VCaP (cell line): ENCODE measurements at regions not wholly inside any gene's neighbourhood (a gene's known extent, or its start where the extent isn't known, plus 50 kb on each side); places are given as distances from the start of the nearest gene placed in this dataset.

ENCODE experiments used
- H3K27ac ChIP-seq: fragments of 450-650 bp; 2 replicates; pipeline ENCODE4 v1.5.1; 2017
- TF ChIP-seq, protein P1 (sequence below): fragments of 450-650 bp; conservative IDR thresholded peaks from 2 replicates; pipeline ENCODE4 v1.5.1; 2017; ENCODE audit warnings: mild to moderate bottlenecking, moderate library complexity

GRCh38 chr20:12605751-12606150 lies 403.0 kb upstream of the SPTLC3 start:
- no peak overlapping the region for H3K27ac ChIP-seq

GRCh38 chr20:12610871-12611270 lies 397.9 kb upstream of the SPTLC3 start:
- TF ChIP-seq, protein P1, sequence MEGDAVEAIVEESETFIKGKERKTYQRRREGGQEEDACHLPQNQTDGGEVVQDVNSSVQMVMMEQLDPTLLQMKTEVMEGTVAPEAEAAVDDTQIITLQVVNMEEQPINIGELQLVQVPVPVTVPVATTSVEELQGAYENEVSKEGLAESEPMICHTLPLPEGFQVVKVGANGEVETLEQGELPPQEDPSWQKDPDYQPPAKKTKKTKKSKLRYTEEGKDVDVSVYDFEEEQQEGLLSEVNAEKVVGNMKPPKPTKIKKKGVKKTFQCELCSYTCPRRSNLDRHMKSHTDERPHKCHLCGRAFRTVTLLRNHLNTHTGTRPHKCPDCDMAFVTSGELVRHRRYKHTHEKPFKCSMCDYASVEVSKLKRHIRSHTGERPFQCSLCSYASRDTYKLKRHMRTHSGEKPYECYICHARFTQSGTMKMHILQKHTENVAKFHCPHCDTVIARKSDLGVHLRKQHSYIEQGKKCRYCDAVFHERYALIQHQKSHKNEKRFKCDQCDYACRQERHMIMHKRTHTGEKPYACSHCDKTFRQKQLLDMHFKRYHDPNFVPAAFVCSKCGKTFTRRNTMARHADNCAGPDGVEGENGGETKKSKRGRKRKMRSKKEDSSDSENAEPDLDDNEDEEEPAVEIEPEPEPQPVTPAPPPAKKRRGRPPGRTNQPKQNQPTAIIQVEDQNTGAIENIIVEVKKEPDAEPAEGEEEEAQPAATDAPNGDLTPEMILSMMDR: no peak
- H3K27ac ChIP-seq: no peak overlapping the region

More at GRCh38 chr20:12605751-12606150, 403.0 kb upstream of the SPTLC3 start:
- TF ChIP-seq, protein P1: no peak

GRCh38 chr20:12614764-12615163 lies 394.0 kb upstream of the SPTLC3 start:
- no peak overlapping the region for H3K27ac ChIP-seq
- TF ChIP-seq, protein P1: no peak

GRCh38 chr20:12617076-12617475 lies 391.7 kb upstream of the SPTLC3 start:
- H3K27ac ChIP-seq: no peak overlapping the region
- TF ChIP-seq, protein P1: no peak

DNA sequence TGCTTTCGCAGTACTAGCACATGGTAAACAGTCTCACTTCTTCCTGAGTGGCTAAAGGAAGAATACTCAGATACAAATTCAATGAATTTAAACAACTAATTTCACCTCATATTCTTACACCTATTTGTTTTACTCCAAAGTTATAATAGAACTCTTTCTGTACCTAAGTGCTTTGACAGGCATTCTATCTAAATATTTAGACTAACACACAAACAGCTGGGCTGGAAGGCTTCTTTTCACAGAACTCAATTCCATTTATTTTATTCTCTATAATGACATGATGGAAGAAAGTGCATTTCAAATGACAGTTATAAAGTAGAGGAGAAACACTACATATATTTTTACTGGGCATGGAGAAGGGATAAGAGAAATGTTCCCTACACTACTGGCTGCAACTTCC lies 384.9 kb upstream of the SPTLC3 start:
- TF ChIP-seq, protein P1: no peak

DNA sequence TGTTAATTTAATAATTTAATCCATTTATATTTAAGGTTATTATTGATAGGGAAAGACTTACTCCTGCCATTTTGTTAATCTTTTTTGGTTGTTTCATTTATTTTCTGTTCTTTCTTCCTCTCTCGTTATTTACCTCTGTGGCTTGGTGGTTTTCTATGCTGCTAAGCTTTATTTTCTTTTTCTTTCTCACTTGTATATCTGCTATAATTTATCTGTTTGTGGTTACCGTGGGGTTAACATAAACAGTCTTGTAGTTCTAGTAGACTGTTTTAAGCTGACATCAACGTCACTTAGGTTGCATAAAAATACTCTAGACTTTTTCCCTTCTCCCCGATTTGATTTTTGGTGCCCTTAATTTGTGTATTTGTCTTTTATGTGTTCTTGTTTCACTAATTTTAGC lies 381.3 kb upstream of the SPTLC3 start:
- H3K27ac ChIP-seq: no peak overlapping the region
- TF ChIP-seq, protein P1: no peak

More for the DNA sequence above, 384.9 kb upstream of the SPTLC3 start:
- H3K27ac ChIP-seq: no peak overlapping the region

GRCh38 chr20:12638633-12639312 lies 370.0 kb upstream of the SPTLC3 start:
- TF ChIP-seq, protein P1: no peak
- H3K27ac ChIP-seq: no peak overlapping the region
